K562 (cell line): ENCODE measurements at regions not wholly inside any gene's neighbourhood (a gene's known extent, or its start where the extent isn't known, plus 50 kb on each side); places are given as distances from the start of the nearest gene placed in this dataset.

Experiments used
- ATAC-seq: fragments of 200-7000 bp; cut with Tn5 transposase; 3 replicates; pipeline ENCODE4 v1.9.1; 2020; ENCODE audit warnings: moderate library complexity
- BruUV-seq: library from RNA; stranded (reverse); fragments of 400-500 nt; replicated peaks from 2 replicates; lab custom pipeline; 2021; lab: Mats Ljungman, UMichigan
- CTCF ChIA-PET: fragments of 300-600 bp; formaldehyde crosslinking; extraction: SDS; loops from one replicate; lab custom pipeline; 2021; ENCODE audit warnings: low intra/inter-chr PET ratio; lab: Yijun Ruan, JAX
- POLR2A ChIA-PET: fragments of 300-600, 350-650 bp; sonication (Branson Sonifier 250); formaldehyde crosslinking; extraction: SDS; loops from one replicate; lab custom pipeline; 2021; ENCODE audit warnings: antibody characterized with exemption, inconsistent platforms; lab: Yijun Ruan, JAX
- DNase-seq, 4 experiments: peaks; one replicate each; pipeline versions ENCODE4 v3.0.0 to v3.0.0-alpha.2; 2011 to 2018; ENCODE audit warnings: low spot score in 3 of 4, mixed read lengths in 3 of 4; ENCODE audit errors: extremely low read depth in 1 of 4
- FAIRE-seq: peaks from 2 replicates; lab custom pipeline; 2011; peaks lifted over from hg19 to GRCh38; lab: Jason Lieb, UNC
- H2AFZ ChIP-seq: 2 replicates; pipeline ENCODE4 v1.6.0; 2011; ENCODE audit warnings: low read depth, low read length, control low read depth, inconsistent platforms
- H3K27ac ChIP-seq: fragments of 200-600 bp; 3 replicates; pipeline ENCODE4 v1.8.0; 2011; ENCODE audit warnings: low read depth, mild to moderate bottlenecking, control low read depth, inconsistent platforms, low read length, moderate library complexity, mixed read lengths; ENCODE audit errors: extremely low read depth
- H3K27me3 ChIP-seq, 2 experiments: fragments of 300-600 bp in 1 of 2; 2 replicates in 1 of 2; 3 replicates in 1 of 2; pipeline versions ENCODE4 v1.6.0 to v1.8.0; 2011; ENCODE audit warnings: inconsistent platforms in 2 of 2, low read length in 2 of 2, mild to moderate bottlenecking in 1 of 2, mixed read lengths in 1 of 2, moderate library complexity in 1 of 2; ENCODE audit not compliant: control insufficient read depth in 2 of 2, insufficient read depth in 2 of 2
- H3K36me3 ChIP-seq: fragments of 300-600 bp; 3 replicates; pipeline ENCODE4 v1.8.0; 2011; ENCODE audit warnings: mild to moderate bottlenecking, low read length, inconsistent platforms; ENCODE audit not compliant: control insufficient read depth, insufficient read depth
- H3K4me1 ChIP-seq, 2 experiments: fragments of 200-600 bp in 1 of 2; replicated peaks in 1 of 2; 2 replicates in 1 of 2; 3 replicates in 1 of 2; pipeline versions ENCODE4 v1.5.1 to v1.8.0; 2011; ENCODE audit warnings: inconsistent platforms in 2 of 2, low read length in 2 of 2, mild to moderate bottlenecking in 1 of 2, mixed read lengths in 1 of 2, moderate library complexity in 1 of 2; ENCODE audit not compliant: control insufficient read depth in 2 of 2, insufficient read depth in 2 of 2
- H3K4me2 ChIP-seq: 2 replicates; pipeline ENCODE4 v1.6.1; 2011; ENCODE audit warnings: low read length, control low read depth, inconsistent platforms, mixed read lengths; ENCODE audit not compliant: insufficient read depth
- H3K4me3 ChIP-seq: fragments of 200-600 bp; sonication (generic), shearing (Covaris generic); 2 replicates; pipeline ENCODE4 v1.5.1; 2016; ENCODE audit warnings: control low read depth, inconsistent platforms
- H3K79me2 ChIP-seq: fragments of 200-600 bp; 3 replicates; pipeline ENCODE4 v1.8.0; 2011; ENCODE audit warnings: low read length, inconsistent platforms; ENCODE audit not compliant: control insufficient read depth, insufficient read depth
- H3K9ac ChIP-seq, 2 experiments: 2 replicates each; pipeline versions ENCODE4 v1.6.0 to v1.6.1; 2011; ENCODE audit warnings: low read depth in 2 of 2, low read length in 2 of 2, control low read depth in 1 of 2, inconsistent platforms in 1 of 2, mild to moderate bottlenecking in 1 of 2, mixed read lengths in 1 of 2; ENCODE audit not compliant: insufficient read depth in 1 of 2
- H3K9me1 ChIP-seq: one replicate; pipeline ENCODE4 v1.6.0; 2011; ENCODE audit warnings: inconsistent platforms, mild to moderate bottlenecking, low read length, moderate library complexity; ENCODE audit not compliant: control insufficient read depth, insufficient read depth
- H3K9me3 ChIP-seq: replicated peaks from 2 replicates; pipeline ENCODE4 v1.5.1; 2011; ENCODE audit warnings: low read depth, low read length, inconsistent platforms; ENCODE audit not compliant: control insufficient read depth, insufficient read depth
- H4K20me1 ChIP-seq: replicated peaks from 2 replicates; pipeline ENCODE4 v1.6.1; 2011; ENCODE audit warnings: low read length, inconsistent platforms, mixed read lengths; ENCODE audit not compliant: control insufficient read depth, insufficient read depth
- DNMT1 ChIP-seq: fragments of 450-650 bp; IDR thresholded peaks from 2 replicates; pipeline ENCODE4 v1.6.1; 2016; ENCODE audit warnings: antibody characterized with exemption, mild to moderate bottlenecking
- HDAC8 ChIP-seq: fragments of 450-650 bp; IDR thresholded peaks from 2 replicates; pipeline ENCODE4 v1.6.1; 2016; ENCODE audit warnings: mild to moderate bottlenecking, missing genetic modification characterization, moderate library complexity, missing compliant biosample characterization
- MAFF ChIP-seq: IDR thresholded peaks from 2 replicates; pipeline ENCODE4 v1.6.1; 2012; ENCODE audit warnings: low read length, improper control_type of control experiment
- MAFG ChIP-seq: fragments of 450-650 bp; conservative IDR thresholded peaks from 2 replicates; pipeline ENCODE4 v1.6.1; 2016; ENCODE audit warnings: missing genetic modification characterization, missing compliant biosample characterization
- MYBL2 ChIP-seq, 2 experiments: fragments of 450-650 bp in 1 of 2; sonication (generic) in 1 of 2; formaldehyde crosslinking in 1 of 2; IDR thresholded peaks; 2 replicates each; pipeline versions ENCODE4 v1.6.1 to v1.8.1; 2017 to 2022; ENCODE audit warnings: borderline replicate concordance in 1 of 2, inconsistent platforms in 1 of 2, low read depth in 1 of 2, mild to moderate bottlenecking in 1 of 2, missing genetic modification reagents in 1 of 2, moderate library complexity in 1 of 2
- POLR2H ChIP-seq: IDR thresholded peaks from 2 replicates; pipeline ENCODE4 v1.6.1; 2016; ENCODE audit warnings: missing genetic modification characterization, low read depth, mild to moderate bottlenecking, control low read depth, missing compliant biosample characterization, moderate library complexity
- SMARCE1 ChIP-seq: fragments of 450-650 bp; IDR thresholded peaks from 2 replicates; pipeline ENCODE4 v1.7.1; 2016; ENCODE audit warnings: mild to moderate bottlenecking
- ZC3H11A ChIP-seq: IDR thresholded peaks from 2 replicates; pipeline ENCODE4 v1.6.1; 2012; ENCODE audit warnings: low read depth, low read length, improper control_type of control experiment
- ZKSCAN8 ChIP-seq: fragments of 200-800 bp; sonication (Bioruptor generic); IDR thresholded peaks from 2 replicates; pipeline ENCODE4 v1.6.1; 2016; ENCODE audit warnings: missing genetic modification characterization, missing compliant biosample characterization
- ZNF780A ChIP-seq: fragments of 250-450 bp; sonication (Bioruptor Pico); IDR thresholded peaks from 2 replicates; pipeline ENCODE4 v1.5.0; 2021; ENCODE audit warnings: mild to moderate bottlenecking
- in situ Hi-C: fragments of 300-500 bp; cut with MboI; formaldehyde crosslinking; loops from 4 replicates; pipeline ENCODE4 v1.15.0; 2018; ENCODE audit warnings: inconsistent platforms, mixed read lengths
- intact Hi-C: fragments of 100-400 bp; cut with micrococcal nuclease; formaldehyde crosslinking; loops from 2 replicates; pipeline ENCODE4 v1.14.2; 2022
- TF ChIP-seq, protein P1 (sequence below), 2 experiments: fragments of 450-650 bp in 1 of 2; sonication (generic) in 1 of 2; formaldehyde crosslinking in 1 of 2; IDR thresholded peaks; 2 replicates each; pipeline versions ENCODE4 v1.7.1 to v1.9.0; 2016 to 2022; ENCODE audit warnings: inconsistent platforms in 1 of 2, mild to moderate bottlenecking in 1 of 2, missing genetic modification reagents in 1 of 2

- no peak for FAIRE-seq
- BruUV-seq: no TSS peak
- no peaks in the 10 kb centered on the region for H3K4me1 ChIP-seq
- H3K27me3 ChIP-seq: no peaks in the 10 kb centered on the region
- no peaks in the 10 kb centered on the region for H3K9me1 ChIP-seq
- no peaks in the 10 kb centered on the region for H3K9me3 ChIP-seq
- no peak for ATAC-seq
- intact Hi-C loops (no loop called here), in situ Hi-C loops (no loop called here)
- DNase-seq: no peak
- H3K27ac ChIP-seq: no peak overlapping the region
- H2AFZ ChIP-seq: no peak overlapping the region
- H3K4me3 ChIP-seq: no peak overlapping the region
- no peaks in the 10 kb centered on the region for H3K36me3 ChIP-seq
- no peak overlapping the region for H3K9ac ChIP-seq
- H3K4me2 ChIP-seq: no peak overlapping the region
- CTCF ChIA-PET: no interaction called here
- POLR2A ChIA-PET: no interaction called here
- no peaks in the 10 kb centered on the region for H4K20me1 ChIP-seq
- TF ChIP-seq DNMT1 (no peak), MAFG (tag) (no peak), ZKSCAN8 (CRISPR knock-in tag) (no peak), HDAC8 (tag) (no peak), ZC3H11A (no peak), MYBL2 (IDR thresholded peaks at IDR 0.05; ENCODE audit: low read depth) (no peak), MYBL2 (CRISPR knock-in tag; IDR thresholded peaks at IDR 0.05; ENCODE audit: borderline replicate concordance) (no peak), SMARCE1 (no peak), MAFF (no peak), ZNF780A (no peak), POLR2H (tag) (no peak)
- TF ChIP-seq, protein P1, sequence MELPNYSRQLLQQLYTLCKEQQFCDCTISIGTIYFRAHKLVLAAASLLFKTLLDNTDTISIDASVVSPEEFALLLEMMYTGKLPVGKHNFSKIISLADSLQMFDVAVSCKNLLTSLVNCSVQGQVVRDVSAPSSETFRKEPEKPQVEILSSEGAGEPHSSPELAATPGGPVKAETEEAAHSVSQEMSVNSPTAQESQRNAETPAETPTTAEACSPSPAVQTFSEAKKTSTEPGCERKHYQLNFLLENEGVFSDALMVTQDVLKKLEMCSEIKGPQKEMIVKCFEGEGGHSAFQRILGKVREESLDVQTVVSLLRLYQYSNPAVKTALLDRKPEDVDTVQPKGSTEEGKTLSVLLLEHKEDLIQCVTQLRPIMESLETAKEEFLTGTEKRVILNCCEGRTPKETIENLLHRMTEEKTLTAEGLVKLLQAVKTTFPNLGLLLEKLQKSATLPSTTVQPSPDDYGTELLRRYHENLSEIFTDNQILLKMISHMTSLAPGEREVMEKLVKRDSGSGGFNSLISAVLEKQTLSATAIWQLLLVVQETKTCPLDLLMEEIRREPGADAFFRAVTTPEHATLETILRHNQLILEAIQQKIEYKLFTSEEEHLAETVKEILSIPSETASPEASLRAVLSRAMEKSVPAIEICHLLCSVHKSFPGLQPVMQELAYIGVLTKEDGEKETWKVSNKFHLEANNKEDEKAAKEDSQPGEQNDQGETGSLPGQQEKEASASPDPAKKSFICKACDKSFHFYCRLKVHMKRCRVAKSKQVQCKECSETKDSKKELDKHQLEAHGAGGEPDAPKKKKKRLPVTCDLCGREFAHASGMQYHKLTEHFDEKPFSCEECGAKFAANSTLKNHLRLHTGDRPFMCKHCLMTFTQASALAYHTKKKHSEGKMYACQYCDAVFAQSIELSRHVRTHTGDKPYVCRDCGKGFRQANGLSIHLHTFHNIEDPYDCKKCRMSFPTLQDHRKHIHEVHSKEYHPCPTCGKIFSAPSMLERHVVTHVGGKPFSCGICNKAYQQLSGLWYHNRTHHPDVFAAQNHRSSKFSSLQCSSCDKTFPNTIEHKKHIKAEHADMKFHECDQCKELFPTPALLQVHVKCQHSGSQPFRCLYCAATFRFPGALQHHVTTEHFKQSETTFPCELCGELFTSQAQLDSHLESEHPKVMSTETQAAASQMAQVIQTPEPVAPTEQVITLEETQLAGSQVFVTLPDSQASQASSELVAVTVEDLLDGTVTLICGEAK (IDR thresholded peaks at IDR 0.05): no peak
- TF ChIP-seq, protein P1 (CRISPR knock-in tag; IDR thresholded peaks at IDR 0.05): no peak
- H3K79me2 ChIP-seq: no peaks in the 10 kb centered on the region
Measured at GRCh38 chr5:152100462-152100861, 175.8 kb upstream of the GLRA1 start.
